Stimulated activated CD4-positive, alpha-beta T cell treated with anti-CD3 and anti-CD28 coated beads, Interleukin-4, amount 100 ng/mL, for 4 hours (primary cell): ENCODE measurements at regions not wholly inside any gene's neighbourhood (a gene's known extent, or its start where the extent isn't known, plus 50 kb on each side); places are given as distances from the start of the nearest gene placed in this dataset.

Experiments
- DNase-seq, 2 experiments: peaks; one replicate each; pipeline ENCODE4 v3.0.0-alpha.2; 2020

- DNase-seq: no peak
Measured at GRCh38 chr13:89856512-89856911, 1491.0 kb upstream of the MIR17HG start.

- DNase-seq: no peak
Measured at GRCh38 chr13:89857502-89857901, 1490.0 kb upstream of the MIR17HG start.

- no peak for DNase-seq
Measured at GRCh38 chr13:89862011-89862690, 1485.3 kb upstream of the MIR17HG start.

GRCh38 chr13:89862691-89863036 is 1484.8 kb upstream of the MIR17HG start:
- no peak for DNase-seq

GRCh38 chr13:89865164-89866064 is 1482.1 kb upstream of the MIR17HG start:
- no peak for DNase-seq

GRCh38 chr13:89869312-89869711 is 1478.2 kb upstream of the MIR17HG start:
- no peak for DNase-seq

GRCh38 chr13:89878904-89879303 is 1468.6 kb upstream of the MIR17HG start:
- no peak for DNase-seq

- DNase-seq: no peak
Measured at GRCh38 chr13:89880201-89880600, 1467.3 kb upstream of the MIR17HG start.

GRCh38 chr13:89883893-89884448 is 1463.5 kb upstream of the MIR17HG start:
- no peak for DNase-seq

- no peak for DNase-seq
Measured at GRCh38 chr13:89890806-89891205, 1456.7 kb upstream of the MIR17HG start.

- no peak for DNase-seq
Measured at GRCh38 chr13:89891416-89891815, 1456.1 kb upstream of the MIR17HG start.

GRCh38 chr13:89897681-89898080 is 1449.8 kb upstream of the MIR17HG start:
- DNase-seq: no peak

GRCh38 chr13:89899302-89900103 is 1448.0 kb upstream of the MIR17HG start:
- no peak for DNase-seq

- no peak for DNase-seq
Measured at GRCh38 chr13:89900104-89900765, 1447.3 kb upstream of the MIR17HG start.

GRCh38 chr13:89902223-89902622 is 1445.3 kb upstream of the MIR17HG start:
- DNase-seq: no peak

GRCh38 chr13:89903115-89903514 is 1444.4 kb upstream of the MIR17HG start:
- DNase-seq: no peak

- no peak for DNase-seq
Measured at GRCh38 chr13:89910166-89910565, 1437.3 kb upstream of the MIR17HG start.

- no peak for DNase-seq
Measured at GRCh38 chr13:89916551-89916950, 1430.9 kb upstream of the MIR17HG start.

- DNase-seq: no peak
Measured at GRCh38 chr13:89920461-89920860, 1427.0 kb upstream of the MIR17HG start.

- no peak for DNase-seq
Measured at GRCh38 chr13:89923052-89923451, 1424.4 kb upstream of the MIR17HG start.

- no peak for DNase-seq
Measured at GRCh38 chr13:89923736-89924135, 1423.8 kb upstream of the MIR17HG start.

- DNase-seq: no peak
Measured at GRCh38 chr13:89925107-89925506, 1422.4 kb upstream of the MIR17HG start.

- no peak for DNase-seq
Measured at GRCh38 chr13:89930861-89931260, 1416.6 kb upstream of the MIR17HG start.
